ENCODE measurements at regions not wholly inside any gene's neighbourhood (a gene's known extent, or its start where the extent isn't known, plus 50 kb on each side); places are given as distances from the start of the nearest gene placed in this dataset.
"Not testable (repeated sequence)": the region's sequence is repeated elsewhere in the genome, so short reads cannot be mapped to it uniquely, and the experiment has no call there.

DNA sequence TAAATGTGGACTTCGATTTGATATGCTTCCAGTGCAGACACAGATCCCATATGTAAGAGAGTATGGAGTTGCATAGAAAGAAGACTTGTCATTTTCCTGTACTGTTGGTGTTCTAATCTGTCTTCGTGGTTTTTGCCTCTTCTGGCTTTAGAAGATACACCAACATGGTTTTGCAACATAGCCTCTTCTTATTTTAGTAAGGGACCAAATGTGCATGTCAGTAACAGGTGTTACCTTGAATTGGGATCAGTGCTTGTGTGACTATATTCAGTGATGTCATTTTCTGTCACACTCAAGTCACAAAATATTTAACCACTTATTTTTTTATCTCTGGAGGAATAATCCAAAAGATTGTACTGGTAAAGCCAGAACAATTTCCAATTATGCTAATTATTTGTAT, 140.4 kb downstream of the SNRPN start:
- Histone ChIP-seq H3K36me3 (ENCODE audit: insufficient read depth, low read length) (peaks cover 30% of the 10 kb centered on the region), H3K27ac (ENCODE audit: low read depth, low read length) (no peak overlapping the region), H3K9me3 (ENCODE audit: low read length) (peaks cover 27% of the 10 kb centered on the region), H3K4me1 (ENCODE audit: insufficient read depth, low read length) (no peaks in the 10 kb centered on the region), H3K27me3 (ENCODE audit: insufficient read depth, low read length, poor library complexity, severe bottlenecking) (no peaks in the 10 kb centered on the region), H3K4me3 (ENCODE audit: low read length) (no peak overlapping the region)
- DNase-seq = no peak
- POLR2A ChIA-PET = no interaction called here
- Mint-ChIP-seq H3K36me3 (peaks cover 40 to 95% (median 92%) of the 10 kb centered on the region in 3 donors), H3K27me3 (peaks cover 0 to 1% of the 10 kb centered on the region in 2 donors), H3K27ac (no peak overlapping the region), H3K4me3 (no peak overlapping the region), H3K9me3 (peaks cover 38 to 92% (median 85%) of the 10 kb centered on the region in 5 donors), H3K4me1 (no peaks in the 10 kb centered on the region)
- CTCF ChIA-PET = no interaction called here

DNA sequence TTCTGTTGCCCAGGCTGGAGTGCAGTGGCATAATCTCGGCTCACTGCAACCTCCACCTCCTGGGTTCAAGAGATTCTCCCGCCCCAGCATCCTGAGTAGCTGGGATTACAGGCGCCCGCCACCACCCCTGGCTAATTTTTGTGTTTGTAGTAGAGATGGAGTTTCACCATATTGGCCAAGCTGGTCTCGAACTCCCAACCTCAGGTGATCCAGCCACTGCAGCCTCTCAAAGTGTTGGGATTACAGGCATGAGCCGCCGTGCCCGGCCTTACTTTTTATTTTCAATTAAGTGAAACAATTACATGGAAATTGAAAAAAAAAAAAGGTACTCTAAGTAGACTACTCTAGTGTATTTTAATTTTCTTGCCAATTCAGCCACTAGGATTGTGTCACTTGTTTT, 145.2 kb downstream of the SNRPN start:
- POLR2A ChIA-PET; H3K4me1 ChIP-seq (ENCODE audit: insufficient read depth, low read length); H3K4me3 ChIP-seq (ENCODE audit: low read length); H3K27ac Mint-ChIP-seq; H3K27ac ChIP-seq (ENCODE audit: low read depth, low read length); H3K27me3 ChIP-seq (ENCODE audit: insufficient read depth, low read length, poor library complexity, severe bottlenecking); H3K27me3 Mint-ChIP-seq; CTCF ChIA-PET; DNase-seq; H3K4me3 Mint-ChIP-seq; H3K4me1 Mint-ChIP-seq: not testable (repeated sequence)
- Mint-ChIP-seq H3K9me3 (peaks cover 36 to 85% (median 76%) of the 10 kb centered on the region in 5 donors), H3K36me3 (peaks cover 33 to 88% (median 86%) of the 10 kb centered on the region in 3 donors)
- peaks cover 14% of the 10 kb centered on the region for H3K9me3 ChIP-seq (ENCODE audit: low read length)
- H3K36me3 ChIP-seq (ENCODE audit: insufficient read depth, low read length) = peaks cover 27% of the 10 kb centered on the region

DNA sequence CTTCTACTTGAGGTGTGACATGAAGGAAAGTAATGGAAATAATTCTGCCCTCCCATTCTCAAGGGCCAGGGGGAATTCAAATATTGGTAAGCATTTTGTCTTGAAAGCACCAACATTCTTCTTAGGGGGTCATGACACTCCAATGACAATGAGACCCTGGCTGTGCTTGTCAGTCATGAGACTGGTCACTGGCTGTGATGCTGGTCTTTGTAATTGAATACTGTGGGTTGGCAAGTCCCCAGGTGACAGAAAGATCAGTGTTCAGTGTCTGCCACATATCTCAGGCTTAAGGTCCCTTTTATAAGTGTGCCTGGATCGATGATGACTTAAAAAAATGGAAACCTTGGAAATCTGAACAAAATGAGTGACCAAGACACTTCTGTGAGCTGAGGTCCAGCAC, 151.4 kb downstream of the SNRPN start:
- CTCF ChIA-PET = no interaction called here
- H3K36me3 Mint-ChIP-seq = peaks cover 54 to 95% (median 91%) of the 10 kb centered on the region in 3 donors
- no peak overlapping the region for H3K4me3 Mint-ChIP-seq
- POLR2A ChIA-PET = no interaction called here
- no peaks in the 10 kb centered on the region for H3K4me1 Mint-ChIP-seq
- H3K9me3 ChIP-seq (ENCODE audit: low read length) = peaks cover 21% of the 10 kb centered on the region
- no peak overlapping the region for H3K4me3 ChIP-seq (ENCODE audit: low read length)
- H3K27me3 Mint-ChIP-seq = no peaks in the 10 kb centered on the region
- H3K27me3 ChIP-seq (ENCODE audit: insufficient read depth, low read length, poor library complexity, severe bottlenecking) = no peaks in the 10 kb centered on the region
- peaks cover 51% of the 10 kb centered on the region for H3K36me3 ChIP-seq (ENCODE audit: insufficient read depth, low read length)
- H3K9me3 Mint-ChIP-seq = peaks cover 57 to 93% (median 87%) of the 10 kb centered on the region in 5 donors
- no peak overlapping the region for H3K27ac Mint-ChIP-seq
- DNase-seq = no peak
- no peaks in the 10 kb centered on the region for H3K4me1 ChIP-seq (ENCODE audit: insufficient read depth, low read length)
- no peak overlapping the region for H3K27ac ChIP-seq (ENCODE audit: low read depth, low read length)

DNA sequence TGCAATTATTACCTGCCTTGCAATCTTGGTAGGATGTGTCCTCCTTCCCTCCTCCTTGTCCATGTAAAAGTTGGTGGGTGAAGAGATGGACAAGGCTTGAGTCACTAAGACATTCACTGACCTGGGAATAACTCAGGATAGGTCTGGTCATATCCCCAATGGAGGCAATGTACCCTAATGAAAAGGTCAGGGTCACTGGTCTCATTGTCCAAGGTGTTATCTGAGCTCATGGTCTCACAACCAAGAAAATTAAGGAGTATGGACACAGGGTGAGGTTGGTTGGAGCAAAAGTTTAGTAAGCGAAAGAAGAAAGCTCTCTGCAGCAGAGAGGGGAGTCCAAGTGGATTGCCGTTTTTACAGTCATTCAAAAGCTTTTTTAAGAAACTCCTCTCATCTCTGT, 179.0 kb downstream of the SNRPN start:
- H3K36me3 ChIP-seq (ENCODE audit: insufficient read depth, low read length) = no peaks in the 10 kb centered on the region
- H3K36me3 Mint-ChIP-seq = peaks cover 2 to 27% (median 13%) of the 10 kb centered on the region in 3 donors
- no peak for DNase-seq
- H3K9me3 ChIP-seq (ENCODE audit: low read length) = no peaks in the 10 kb centered on the region
- ChIA-PET POLR2A (no interaction called here), CTCF (no interaction called here)
- no peak overlapping the region for H3K4me3 Mint-ChIP-seq
- H3K27ac Mint-ChIP-seq = peak overlapping the region in 1 of 8 donors; percentile 16
- no peak overlapping the region for H3K4me3 ChIP-seq (ENCODE audit: low read length)
- H3K4me1 Mint-ChIP-seq = no peaks in the 10 kb centered on the region
- H3K27me3 Mint-ChIP-seq = peaks cover 0 to 6% of the 10 kb centered on the region in 2 donors
- no peak overlapping the region for H3K27ac ChIP-seq (ENCODE audit: low read depth, low read length)
- peaks cover 40 to 70% (median 54%) of the 10 kb centered on the region in 5 donors for H3K9me3 Mint-ChIP-seq
- no peaks in the 10 kb centered on the region for H3K27me3 ChIP-seq (ENCODE audit: insufficient read depth, low read length, poor library complexity, severe bottlenecking)
- no peaks in the 10 kb centered on the region for H3K4me1 ChIP-seq (ENCODE audit: insufficient read depth, low read length)

DNA sequence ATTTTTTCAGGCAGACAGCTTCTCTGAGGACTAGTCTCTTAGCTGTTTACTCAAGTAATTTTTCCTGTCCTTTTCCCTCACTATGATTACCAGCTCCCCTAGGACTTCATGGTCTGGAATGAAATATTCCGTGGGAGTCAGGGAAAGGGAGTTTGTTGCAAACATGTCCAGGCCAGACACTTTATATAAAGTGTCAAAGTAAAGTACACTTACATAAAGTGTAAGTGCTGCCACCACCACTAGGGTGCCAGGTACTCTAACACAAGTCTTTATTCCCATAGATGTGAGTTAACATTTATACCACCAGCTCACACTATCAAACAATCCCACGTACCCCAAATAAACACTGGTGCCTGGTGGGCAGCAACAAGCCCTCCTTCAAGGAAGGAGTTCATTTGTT, 179.8 kb downstream of the SNRPN start:
- peaks cover 0 to 6% of the 10 kb centered on the region in 2 donors for H3K27me3 Mint-ChIP-seq
- ChIA-PET CTCF (no interaction called here), POLR2A (no interaction called here)
- peaks cover 2 to 25% (median 9%) of the 10 kb centered on the region in 3 donors for H3K36me3 Mint-ChIP-seq
- no peak for DNase-seq
- no peak overlapping the region for H3K4me3 ChIP-seq (ENCODE audit: low read length)
- H3K4me3 Mint-ChIP-seq = no peak overlapping the region
- no peaks in the 10 kb centered on the region for H3K27me3 ChIP-seq (ENCODE audit: insufficient read depth, low read length, poor library complexity, severe bottlenecking)
- H3K9me3 ChIP-seq (ENCODE audit: low read length) = no peaks in the 10 kb centered on the region
- no peaks in the 10 kb centered on the region for H3K36me3 ChIP-seq (ENCODE audit: insufficient read depth, low read length)
- no peak overlapping the region for H3K27ac Mint-ChIP-seq
- no peak overlapping the region for H3K27ac ChIP-seq (ENCODE audit: low read depth, low read length)
- no peaks in the 10 kb centered on the region for H3K4me1 ChIP-seq (ENCODE audit: insufficient read depth, low read length)
- no peaks in the 10 kb centered on the region for H3K4me1 Mint-ChIP-seq
- H3K9me3 Mint-ChIP-seq = peaks cover 38 to 68% (median 51%) of the 10 kb centered on the region in 5 donors

DNA sequence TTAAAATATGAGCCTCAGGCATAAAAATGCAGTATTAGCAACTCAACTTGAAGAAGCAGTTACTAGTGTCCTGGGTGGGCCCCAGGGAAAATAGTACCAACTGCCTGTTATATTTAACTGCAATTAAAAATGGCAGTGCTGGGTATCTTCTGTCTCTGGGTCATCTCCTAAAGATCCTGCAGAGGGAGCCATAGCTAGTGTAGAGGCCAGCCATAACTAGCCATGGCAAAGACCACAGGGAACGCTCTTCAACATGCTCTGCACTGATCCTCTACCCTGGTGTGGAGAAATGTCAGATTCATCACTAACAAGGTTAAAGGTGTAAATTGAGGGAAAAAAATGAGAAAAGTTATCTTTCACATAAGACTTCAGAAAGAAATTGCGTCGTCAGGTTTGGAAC, 181.3 kb downstream of the SNRPN start:
- no peaks in the 10 kb centered on the region for H3K4me1 Mint-ChIP-seq
- CTCF ChIA-PET = no interaction called here
- DNase-seq = no peak

DNA sequence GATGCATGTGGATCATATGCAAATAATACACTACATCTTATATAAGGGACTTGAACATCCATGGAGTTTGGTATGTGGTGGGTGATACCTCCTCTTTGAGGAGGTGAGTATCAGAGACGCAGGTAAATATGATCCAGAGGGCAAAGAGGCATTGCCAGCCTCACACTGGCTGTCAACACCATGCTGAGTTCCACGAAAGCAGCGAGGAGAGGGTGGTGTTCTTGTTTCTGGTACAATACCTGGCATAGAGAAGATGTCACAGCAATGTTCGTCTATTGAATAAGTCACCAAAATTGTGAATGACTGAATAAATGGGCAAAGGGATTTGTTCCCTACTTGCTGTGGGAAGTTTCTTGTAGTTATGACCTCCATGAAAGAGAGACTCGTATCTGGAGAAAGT, 182.2 kb downstream of the SNRPN start:
- Histone ChIP-seq H3K9me3 (ENCODE audit: low read length) (no peaks in the 10 kb centered on the region), H3K4me1 (ENCODE audit: insufficient read depth, low read length) (no peaks in the 10 kb centered on the region), H3K27ac (ENCODE audit: low read depth, low read length) (no peak overlapping the region), H3K36me3 (ENCODE audit: insufficient read depth, low read length) (no peaks in the 10 kb centered on the region), H3K27me3 (ENCODE audit: insufficient read depth, low read length, poor library complexity, severe bottlenecking) (no peaks in the 10 kb centered on the region), H3K4me3 (ENCODE audit: low read length) (no peak overlapping the region)
- Mint-ChIP-seq H3K27me3 (peaks cover 0 to 6% of the 10 kb centered on the region in 2 donors), H3K9me3 (peaks cover 44 to 70% (median 46%) of the 10 kb centered on the region in 5 donors), H3K4me1 (no peaks in the 10 kb centered on the region), H3K36me3 (peaks cover 2 to 7% (median 5%) of the 10 kb centered on the region in 3 donors), H3K4me3 (no peak overlapping the region), H3K27ac (no peak overlapping the region)
- no peak for DNase-seq
- CTCF ChIA-PET = no interaction called here
- POLR2A ChIA-PET = no interaction called here

More for the DNA sequence above, 181.3 kb downstream of the SNRPN start:
- H3K36me3 ChIP-seq (ENCODE audit: insufficient read depth, low read length) = no peaks in the 10 kb centered on the region
- H3K27ac ChIP-seq (ENCODE audit: low read depth, low read length) = no peak overlapping the region
- H3K4me1 ChIP-seq (ENCODE audit: insufficient read depth, low read length) = no peaks in the 10 kb centered on the region
- Mint-ChIP-seq H3K27me3 (peaks cover 0 to 6% of the 10 kb centered on the region in 2 donors), H3K9me3 (peaks cover 39 to 75% (median 49%) of the 10 kb centered on the region in 5 donors), H3K36me3 (peaks cover 2 to 12% (median 8%) of the 10 kb centered on the region in 3 donors), H3K27ac (no peak overlapping the region), H3K4me3 (no peak overlapping the region)
- no peaks in the 10 kb centered on the region for H3K27me3 ChIP-seq (ENCODE audit: insufficient read depth, low read length, poor library complexity, severe bottlenecking)
- POLR2A ChIA-PET = no interaction called here
- H3K9me3 ChIP-seq (ENCODE audit: low read length) = no peaks in the 10 kb centered on the region
- H3K4me3 ChIP-seq (ENCODE audit: low read length) = no peak overlapping the region

DNA sequence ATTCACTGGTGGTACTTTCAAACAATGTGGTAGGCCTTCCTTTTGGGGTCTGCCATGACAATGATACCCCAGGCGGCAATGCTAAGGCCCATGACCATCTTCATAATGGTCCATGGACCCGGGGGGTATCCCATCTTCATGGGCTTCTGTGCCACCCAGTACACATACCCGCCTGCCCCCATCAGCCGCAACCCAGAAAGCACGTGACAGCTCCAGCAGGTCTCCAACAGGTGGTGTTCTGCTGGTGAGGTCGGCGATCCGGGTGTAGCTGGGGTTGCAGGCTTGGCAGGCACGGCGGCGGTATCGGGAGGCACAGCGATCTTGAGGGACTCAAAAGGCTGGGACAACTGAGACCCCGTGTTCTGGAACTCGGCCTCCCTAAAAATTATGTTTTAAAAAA, 214.5 kb downstream of the SNRPN start:
- Mint-ChIP-seq H3K4me1 (no peaks in the 10 kb centered on the region), H3K36me3 (no peaks in the 10 kb centered on the region), H3K9me3 (peaks cover 14 to 27% (median 24%) of the 10 kb centered on the region in 5 donors)

More for the DNA sequence above, 214.5 kb downstream of the SNRPN start:
- Mint-ChIP-seq H3K4me3 (no peak overlapping the region), H3K27ac (no peak overlapping the region), H3K27me3 (no peaks in the 10 kb centered on the region)
- no peak for DNase-seq
- Histone ChIP-seq H3K4me3 (ENCODE audit: low read length) (no peak overlapping the region), H3K36me3 (ENCODE audit: insufficient read depth, low read length) (no peaks in the 10 kb centered on the region), H3K9me3 (ENCODE audit: low read length) (no peaks in the 10 kb centered on the region), H3K27me3 (ENCODE audit: insufficient read depth, low read length, poor library complexity, severe bottlenecking) (no peaks in the 10 kb centered on the region), H3K27ac (ENCODE audit: low read depth, low read length) (no peak overlapping the region), H3K4me1 (ENCODE audit: insufficient read depth, low read length) (no peaks in the 10 kb centered on the region)
- CTCF ChIA-PET = no interaction called here
- POLR2A ChIA-PET = no interaction called here

All from CD8-positive, alpha-beta memory T cell (primary cell).